ENCODE measurements at regions not wholly inside any gene's neighbourhood (a gene's known extent, or its start where the extent isn't known, plus 50 kb on each side); places are given as distances from the start of the nearest gene placed in this dataset.

- TF ChIP-seq CTCF (IDR thresholded peaks at IDR 0.05; ENCODE audit: low read length) (no peak), EZH2 (IDR thresholded peaks at IDR 0.05; ENCODE audit: borderline replicate concordance, low read length) (no peak)
These were observed 103.7 kb upstream of the HGF start for GRCh38 chr7:81873559-81873958.
